GM21619 (cell line): ENCODE measurements at regions not wholly inside any gene's neighbourhood (a gene's known extent, or its start where the extent isn't known, plus 50 kb on each side); places are given as distances from the start of the nearest gene placed in this dataset.
"Not testable (repeated sequence)": the region's sequence is repeated elsewhere in the genome, so short reads cannot be mapped to it uniquely, and the experiment has no call there.

Experiments
- ATAC-seq: cut with Tn5 transposase; IDR thresholded peaks from one replicate; pipeline ENCODE4 v1.9.1; 2021; ENCODE audit not compliant: unreplicated experiment

DNA sequence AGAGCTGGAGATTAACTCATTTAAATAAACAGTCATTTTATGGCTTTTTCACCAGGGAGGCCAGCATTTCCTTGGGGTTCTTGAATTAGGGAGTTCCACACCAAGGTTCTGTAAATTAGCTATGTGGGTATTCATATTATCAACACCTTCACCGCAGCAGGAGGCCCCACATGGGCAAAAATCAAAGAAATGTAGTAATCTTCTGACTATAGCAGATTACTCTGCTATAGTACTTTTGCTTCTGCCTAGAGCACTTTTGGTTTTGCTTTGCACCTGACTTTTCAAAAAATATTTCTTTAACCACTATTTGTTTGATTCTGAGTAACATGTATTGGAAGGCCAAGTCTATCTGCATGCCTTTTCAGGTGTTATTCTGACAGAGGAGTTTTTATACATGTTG, 108.6 kb upstream of the POMZP3 start:
- ATAC-seq: not testable (repeated sequence)

DNA sequence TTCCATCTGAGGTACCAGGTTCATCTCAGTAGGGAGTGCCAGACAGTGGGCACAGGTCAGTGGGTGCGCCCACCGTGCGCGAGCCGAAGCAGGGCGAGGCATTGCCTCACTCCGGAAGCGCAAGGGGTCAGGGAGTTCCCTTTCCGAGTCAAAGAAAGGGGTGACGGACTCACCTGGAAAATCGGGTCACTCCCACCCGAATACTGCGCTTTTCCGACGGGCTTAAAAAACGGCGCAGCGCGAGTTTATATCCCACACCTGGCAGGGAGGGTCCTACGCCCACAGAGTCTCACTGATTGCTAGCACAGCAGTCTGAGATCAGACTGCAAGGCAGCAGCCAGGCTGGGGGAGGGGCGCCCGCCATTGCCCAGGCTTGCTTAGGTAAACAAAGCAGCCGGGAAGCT, 101.5 kb upstream of the POMZP3 start:
- not testable (repeated sequence) for ATAC-seq

DNA sequence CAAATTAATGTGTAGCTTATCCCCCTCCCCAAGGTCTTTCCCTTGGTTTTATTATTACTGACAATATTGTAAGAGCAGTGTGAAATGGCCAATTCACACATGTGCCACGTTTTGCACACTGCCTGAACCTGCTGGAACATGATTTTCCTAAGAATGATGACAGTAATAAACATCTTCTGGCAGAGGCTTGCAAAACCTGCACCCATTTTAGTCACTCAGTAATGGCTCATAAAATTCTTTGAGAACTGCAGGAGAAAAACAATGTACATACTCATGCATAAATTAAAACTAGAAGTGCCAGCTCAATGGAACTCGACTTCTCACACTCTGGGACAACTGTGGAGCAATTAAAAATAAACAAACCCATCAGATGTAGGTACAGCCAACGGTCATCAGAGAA, 96.8 kb upstream of the POMZP3 start:
- not testable (repeated sequence) for ATAC-seq

DNA sequence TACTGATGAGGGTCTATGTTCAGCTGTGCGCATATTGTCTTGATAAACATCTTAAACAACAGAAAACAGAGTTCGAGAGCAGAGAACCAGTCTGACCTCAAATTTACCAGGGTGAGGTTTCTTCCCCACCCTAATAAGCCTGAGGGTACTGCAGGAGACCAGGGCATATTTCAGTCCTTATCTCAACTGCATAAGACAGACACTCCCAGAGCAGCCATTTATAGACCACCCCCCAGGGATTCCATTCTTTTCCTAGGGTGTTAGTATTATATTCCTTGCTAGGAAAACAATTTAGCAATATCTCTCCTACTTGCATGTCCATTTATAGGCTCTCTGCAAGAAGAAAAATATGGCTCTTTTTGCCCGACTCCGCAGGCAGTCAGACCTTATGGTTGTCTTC, 89.5 kb upstream of the POMZP3 start:
- not testable (repeated sequence) for ATAC-seq

DNA sequence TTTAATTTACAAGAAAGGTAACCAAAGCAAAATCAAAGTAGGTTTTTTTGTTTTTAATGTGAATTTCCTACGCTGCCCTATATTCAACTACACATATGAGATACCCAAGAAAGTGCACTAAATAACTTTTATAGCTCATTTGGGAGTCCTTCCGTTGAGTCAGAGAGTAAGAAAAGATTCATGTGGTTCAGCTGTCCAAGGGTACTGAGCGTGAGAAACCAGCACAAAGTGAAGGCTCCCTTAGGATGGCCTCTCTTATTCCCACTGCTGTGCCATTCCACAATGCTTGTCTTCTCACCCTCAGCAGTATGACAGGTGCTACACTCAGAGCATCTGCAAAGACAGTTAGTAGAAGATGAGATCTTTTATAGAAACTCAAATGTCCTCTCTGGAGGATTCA, 85.8 kb upstream of the POMZP3 start:
- ATAC-seq: not testable (repeated sequence)

DNA sequence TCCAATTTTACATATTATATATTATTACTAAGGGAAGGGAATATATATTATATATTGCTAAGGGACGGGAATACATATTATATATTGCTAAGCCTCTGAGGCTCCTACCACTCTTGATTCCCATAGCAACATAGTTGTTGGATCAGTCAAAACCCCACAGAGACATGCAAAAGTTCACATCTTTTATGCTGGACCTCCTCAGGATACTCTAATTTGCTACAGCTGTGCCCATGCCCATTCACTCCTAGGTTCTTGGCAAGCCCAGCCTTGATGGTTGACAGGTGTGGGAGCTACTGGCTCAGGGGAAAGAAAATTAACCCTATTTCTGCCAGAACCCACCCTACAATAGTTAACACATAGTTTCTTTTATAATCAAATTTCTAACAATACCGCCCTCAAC, 84.6 kb upstream of the POMZP3 start:
- not testable (repeated sequence) for ATAC-seq

DNA sequence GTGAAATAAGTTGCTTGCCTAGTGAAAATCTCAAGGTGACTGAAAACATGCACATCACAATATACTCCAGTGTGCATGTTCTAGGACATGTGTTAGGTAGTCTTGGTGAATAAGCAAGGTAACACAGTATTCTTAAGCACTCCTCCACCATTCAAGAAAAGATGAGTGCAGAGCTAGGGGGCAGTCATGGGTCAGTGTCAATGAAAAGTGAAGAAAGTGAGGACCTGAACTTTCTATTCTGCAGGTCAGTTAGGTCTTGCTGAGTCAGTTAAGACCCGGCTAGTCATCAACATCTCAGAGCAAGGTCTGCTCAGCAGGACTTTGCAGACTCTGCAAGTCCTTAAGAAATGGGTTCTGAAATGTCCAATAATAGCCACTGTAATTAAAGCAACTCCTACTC, 82.6 kb upstream of the POMZP3 start:
- not testable (repeated sequence) for ATAC-seq

DNA sequence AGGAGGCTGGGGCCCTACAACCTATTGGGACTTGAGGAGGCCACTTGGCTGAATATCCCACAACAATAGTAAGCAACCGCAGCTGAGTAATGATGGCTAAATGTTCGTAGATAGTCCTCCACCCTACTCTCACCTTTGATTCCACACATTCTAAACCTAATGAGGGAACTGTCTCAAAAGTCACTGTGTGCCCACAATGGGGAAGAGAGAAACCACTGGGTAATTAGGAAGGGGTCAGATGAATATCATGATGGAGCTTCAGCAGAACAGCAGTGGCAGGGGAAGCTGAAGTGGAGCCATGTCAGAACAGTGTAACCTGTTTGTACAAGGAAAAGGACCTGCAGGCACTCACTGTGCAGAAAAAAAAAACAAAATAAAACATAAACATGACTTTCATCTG, 81.4 kb upstream of the POMZP3 start:
- ATAC-seq: not testable (repeated sequence)

DNA sequence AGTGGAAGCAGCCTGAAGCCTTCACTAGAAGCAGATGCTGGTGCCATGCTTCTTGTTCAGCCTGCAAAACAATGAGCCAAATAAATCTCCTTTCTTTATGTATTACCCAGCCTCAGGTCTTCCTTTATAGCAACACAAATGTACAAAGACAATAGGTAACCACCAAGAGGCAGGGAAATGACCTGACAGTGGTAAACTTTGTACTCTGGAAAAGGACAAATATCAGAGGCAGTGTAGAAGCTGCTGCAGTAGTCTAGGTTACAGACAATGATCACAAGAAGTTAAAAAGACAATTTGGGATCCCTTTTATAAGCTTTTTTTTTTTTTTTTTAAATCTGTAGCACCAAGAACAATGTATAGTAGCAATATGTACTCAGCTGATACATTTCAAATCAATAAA, 76.7 kb upstream of the POMZP3 start:
- not testable (repeated sequence) for ATAC-seq

DNA sequence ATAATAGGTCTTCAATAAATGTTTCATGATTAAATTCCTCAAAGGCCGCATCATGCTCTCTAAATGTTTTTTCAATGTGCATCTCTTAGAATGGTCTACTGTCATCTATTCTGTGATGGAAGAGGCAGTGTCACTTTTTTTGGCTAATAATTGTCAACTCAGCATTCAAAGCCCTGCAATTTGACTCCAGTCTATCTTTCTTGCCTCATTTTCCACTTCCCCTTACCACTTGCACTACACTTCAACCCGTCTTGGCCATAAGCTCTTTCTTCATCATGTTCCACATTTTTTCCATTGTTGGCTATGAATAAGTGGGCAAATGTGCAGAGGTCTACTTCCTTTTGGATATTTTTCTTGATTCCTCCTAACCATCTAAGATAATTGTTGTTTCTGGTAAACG, 59.2 kb upstream of the POMZP3 start:
- not testable (repeated sequence) for ATAC-seq

DNA sequence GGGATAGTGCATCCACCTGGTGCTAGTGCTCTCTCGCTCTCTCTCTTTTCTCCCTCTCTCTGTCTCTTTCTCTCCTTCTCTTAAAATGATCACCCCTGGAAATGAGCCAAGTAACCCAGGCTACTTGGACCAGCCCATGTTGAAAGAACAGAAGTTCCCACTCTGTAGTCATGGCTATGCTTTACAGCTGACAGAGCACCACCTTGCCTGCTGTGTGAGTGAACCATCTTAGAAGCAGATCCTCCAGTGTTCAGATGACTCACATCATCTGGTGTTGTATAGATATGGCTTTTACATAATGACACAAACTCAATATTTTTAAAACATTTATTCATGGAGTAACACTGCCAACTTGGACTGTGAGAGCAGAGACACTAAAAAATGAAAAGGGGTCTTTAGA, 57.7 kb upstream of the POMZP3 start:
- ATAC-seq: not testable (repeated sequence)

DNA sequence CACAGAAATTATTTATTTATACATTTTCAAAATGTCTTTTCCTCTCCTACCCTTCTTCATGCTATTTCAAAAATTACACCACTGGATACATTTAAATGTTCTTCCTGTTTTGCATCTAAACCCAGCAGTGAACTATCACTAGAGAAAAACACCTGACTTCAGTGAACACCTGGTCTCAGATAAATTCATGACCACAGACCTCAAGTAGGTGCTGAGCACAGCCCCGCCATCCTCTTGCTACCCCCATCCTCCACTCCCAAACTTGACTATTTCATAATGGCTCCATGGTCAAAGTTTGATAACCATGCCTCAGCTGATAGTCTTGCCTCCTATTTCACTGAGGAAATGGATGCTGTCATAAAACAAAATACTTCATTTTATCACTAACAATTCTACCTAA, 56.6 kb upstream of the POMZP3 start:
- not testable (repeated sequence) for ATAC-seq

DNA sequence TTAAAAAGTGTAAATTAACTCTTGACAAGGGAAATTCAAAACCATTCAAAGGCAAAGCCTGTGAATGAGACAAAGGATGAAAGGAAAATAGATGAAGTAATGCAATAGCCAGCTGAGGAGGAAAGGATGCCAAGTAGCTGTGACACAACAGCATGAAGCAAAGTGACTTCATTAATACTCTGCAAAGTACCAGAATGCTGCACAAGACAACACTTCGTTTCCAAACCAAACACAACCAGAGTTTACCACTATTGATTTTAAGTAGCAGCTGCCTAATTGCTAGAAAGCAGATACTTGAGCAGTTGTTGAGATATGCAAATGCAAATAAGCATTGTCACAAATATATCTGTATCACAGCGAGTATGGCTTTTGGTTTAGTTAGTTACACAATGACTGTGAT, 54.7 kb upstream of the POMZP3 start:
- ATAC-seq: not testable (repeated sequence)

DNA sequence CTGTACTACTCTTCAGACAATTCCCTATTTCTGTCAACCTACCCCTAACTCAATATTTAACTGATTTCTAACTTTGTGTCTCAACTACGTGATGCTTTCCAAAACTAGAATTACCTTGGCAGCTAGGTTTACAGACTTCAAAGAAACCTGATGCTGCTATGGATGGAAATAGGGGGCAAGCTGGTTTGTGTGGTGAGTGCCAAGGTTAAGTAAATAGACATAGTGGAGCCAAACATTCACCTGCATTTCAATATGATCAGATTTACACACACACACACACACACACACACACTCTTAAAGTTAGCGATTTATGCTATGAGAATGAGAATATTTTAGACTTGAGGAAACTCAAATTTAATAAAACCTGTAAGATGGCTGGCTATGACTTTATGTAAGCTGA, 52.1 kb upstream of the POMZP3 start:
- ATAC-seq: not testable (repeated sequence)

DNA sequence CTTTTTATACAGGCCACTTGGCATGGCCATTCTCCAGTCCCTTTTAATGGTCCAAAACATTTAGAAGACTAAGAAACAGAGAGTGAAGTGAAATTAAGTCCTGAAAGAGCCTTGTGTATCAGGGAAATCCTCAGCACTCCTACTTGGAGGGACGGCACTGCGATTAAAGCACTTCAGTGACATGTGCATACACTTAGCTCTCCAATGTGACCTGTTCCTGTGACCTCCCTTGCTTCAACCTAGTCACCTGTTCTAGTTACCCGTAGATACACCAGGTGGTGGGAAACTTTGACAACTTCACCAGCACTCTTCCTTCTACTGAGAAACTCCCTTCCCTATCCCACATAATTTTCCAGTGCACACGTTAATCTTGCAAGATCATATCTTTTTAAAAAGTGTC, 51.4 kb upstream of the POMZP3 start:
- ATAC-seq: not testable (repeated sequence)

DNA sequence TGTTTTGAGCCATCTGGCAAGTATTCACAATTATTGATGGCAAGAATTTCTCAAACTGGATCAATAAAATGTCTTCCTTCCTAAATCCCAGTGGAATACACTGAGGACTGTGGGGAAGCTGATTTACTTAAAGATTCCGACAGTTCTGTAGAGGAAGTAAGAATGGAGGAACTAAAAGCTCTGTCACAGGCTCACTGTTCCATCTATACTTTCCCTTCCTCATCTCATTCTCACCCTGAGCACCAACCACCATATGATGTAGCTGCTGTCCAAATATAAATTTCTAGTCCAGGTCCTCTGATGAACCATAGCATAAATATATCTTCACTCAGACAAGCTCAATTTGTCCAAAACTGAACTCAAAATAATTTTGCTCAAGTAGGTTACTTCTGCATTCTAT, 49.8 kb upstream of the POMZP3 start:
- not testable (repeated sequence) for ATAC-seq
